ENCODE measurements at regions not wholly inside any gene's neighbourhood (a gene's known extent, or its start where the extent isn't known, plus 50 kb on each side); places are given as distances from the start of the nearest gene placed in this dataset.
"Not testable (repeated sequence)": the region's sequence is repeated elsewhere in the genome, so short reads cannot be mapped to it uniquely, and the experiment has no call there.

DNA sequence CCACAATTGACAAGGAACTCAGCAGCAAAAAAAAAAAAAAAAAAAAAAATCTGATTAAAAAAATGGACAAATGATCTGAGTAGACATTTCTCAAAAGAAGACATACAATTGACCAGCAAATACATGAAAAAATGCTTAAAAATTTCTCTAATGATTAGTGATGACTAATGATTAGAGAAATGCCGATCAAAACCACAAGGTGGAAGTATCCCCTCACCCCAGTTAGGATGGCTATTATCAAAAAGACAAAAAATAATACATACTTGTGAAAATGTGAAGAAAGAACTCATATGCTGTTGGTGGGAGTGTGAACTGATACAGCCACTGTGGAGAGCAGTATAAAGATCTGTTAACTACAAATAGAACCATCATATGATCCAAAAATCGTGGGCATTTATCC lies 245.3 kb downstream of the OSTF1 start:
- no peaks in the 10 kb centered on the region for H3K4me1 ChIP-seq (ENCODE audit: insufficient read depth)
- H3K79me2 ChIP-seq = no peaks in the 10 kb centered on the region
- no peaks in the 10 kb centered on the region for H3K36me3 ChIP-seq (replicated peaks; ENCODE audit: insufficient read depth, low read depth)
- no peaks in the 10 kb centered on the region for H3K27me3 ChIP-seq
- no peak overlapping the region for H3K4me2 ChIP-seq
- H3K9me2 ChIP-seq (replicated peaks; ENCODE audit: insufficient read depth) = no peaks in the 10 kb centered on the region
- no peak overlapping the region for H3K27ac ChIP-seq
- no peaks in the 10 kb centered on the region for H4K20me1 ChIP-seq (ENCODE audit: insufficient read depth, poor library complexity, severe bottlenecking)
- 82% methylated on average over 2 of the region's 2 CpGs for WGBS (ENCODE audit: low lambda C conversion rate, missing lambda C conversion rate)
- no peaks in the 10 kb centered on the region for H3K9me3 ChIP-seq (ENCODE audit: low read depth)
- no peak overlapping the region for H3K4me3 ChIP-seq
- TF ChIP-seq EZH2phosphoT487 (IDR thresholded peaks at IDR 0.05; ENCODE audit: low read depth, severe bottlenecking, unreplicated experiment) (no peak), EZH2 (IDR thresholded peaks at IDR 0.05; ENCODE audit: borderline replicate concordance) (no peak)
- TF ChIP-seq, protein P1, sequence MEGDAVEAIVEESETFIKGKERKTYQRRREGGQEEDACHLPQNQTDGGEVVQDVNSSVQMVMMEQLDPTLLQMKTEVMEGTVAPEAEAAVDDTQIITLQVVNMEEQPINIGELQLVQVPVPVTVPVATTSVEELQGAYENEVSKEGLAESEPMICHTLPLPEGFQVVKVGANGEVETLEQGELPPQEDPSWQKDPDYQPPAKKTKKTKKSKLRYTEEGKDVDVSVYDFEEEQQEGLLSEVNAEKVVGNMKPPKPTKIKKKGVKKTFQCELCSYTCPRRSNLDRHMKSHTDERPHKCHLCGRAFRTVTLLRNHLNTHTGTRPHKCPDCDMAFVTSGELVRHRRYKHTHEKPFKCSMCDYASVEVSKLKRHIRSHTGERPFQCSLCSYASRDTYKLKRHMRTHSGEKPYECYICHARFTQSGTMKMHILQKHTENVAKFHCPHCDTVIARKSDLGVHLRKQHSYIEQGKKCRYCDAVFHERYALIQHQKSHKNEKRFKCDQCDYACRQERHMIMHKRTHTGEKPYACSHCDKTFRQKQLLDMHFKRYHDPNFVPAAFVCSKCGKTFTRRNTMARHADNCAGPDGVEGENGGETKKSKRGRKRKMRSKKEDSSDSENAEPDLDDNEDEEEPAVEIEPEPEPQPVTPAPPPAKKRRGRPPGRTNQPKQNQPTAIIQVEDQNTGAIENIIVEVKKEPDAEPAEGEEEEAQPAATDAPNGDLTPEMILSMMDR (IDR thresholded peaks at IDR 0.05; ENCODE audit: poor library complexity) = peak; percentile 29
- no peak for DNase-seq (ENCODE audit: low spot score)
- no peak overlapping the region for H2AFZ ChIP-seq

DNA sequence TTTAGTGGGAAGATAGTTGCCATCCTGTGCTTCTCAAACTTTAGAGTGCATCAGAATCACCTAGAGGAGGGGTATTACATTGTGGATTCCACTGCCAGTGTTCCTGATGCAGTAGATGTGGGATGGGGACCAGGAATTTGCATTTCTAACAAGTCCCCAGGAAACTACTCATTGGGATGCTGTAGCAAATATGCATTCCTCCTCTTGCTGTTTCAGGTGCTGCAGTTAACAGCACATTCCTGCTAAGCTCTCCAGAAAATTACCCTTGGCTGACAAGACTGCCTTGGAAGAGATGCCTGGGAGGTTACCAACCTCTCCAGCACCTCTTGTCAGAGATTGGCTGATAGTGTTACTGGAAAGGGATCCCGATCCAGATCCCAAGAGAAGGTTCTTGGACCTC lies 270.5 kb downstream of the OSTF1 start:
- Histone ChIP-seq H3K4me1 (ENCODE audit: insufficient read depth) (no peaks in the 10 kb centered on the region), H3K27me3 (no peaks in the 10 kb centered on the region), H4K20me1 (ENCODE audit: insufficient read depth, poor library complexity, severe bottlenecking) (no peaks in the 10 kb centered on the region), H3K27ac (no peak overlapping the region), H3K9me2 (replicated peaks; ENCODE audit: insufficient read depth) (no peaks in the 10 kb centered on the region), H2AFZ (no peak overlapping the region), H3K4me3 (no peak overlapping the region), H3K9me3 (ENCODE audit: low read depth) (no peaks in the 10 kb centered on the region), H3K4me2 (no peak overlapping the region), H3K79me2 (no peaks in the 10 kb centered on the region), H3K36me3 (replicated peaks; ENCODE audit: insufficient read depth, low read depth) (no peaks in the 10 kb centered on the region)
- no peak for DNase-seq (ENCODE audit: low spot score)
- TF ChIP-seq, protein P1 (IDR thresholded peaks at IDR 0.05; ENCODE audit: poor library complexity) = no peak
- TF ChIP-seq EZH2phosphoT487 (IDR thresholded peaks at IDR 0.05; ENCODE audit: low read depth, severe bottlenecking, unreplicated experiment) = no peak
- TF ChIP-seq EZH2 (IDR thresholded peaks at IDR 0.05; ENCODE audit: borderline replicate concordance) = no peak
- WGBS (ENCODE audit: low lambda C conversion rate, missing lambda C conversion rate) = 95% methylated on average over 1 of the region's 1 CpG

DNA sequence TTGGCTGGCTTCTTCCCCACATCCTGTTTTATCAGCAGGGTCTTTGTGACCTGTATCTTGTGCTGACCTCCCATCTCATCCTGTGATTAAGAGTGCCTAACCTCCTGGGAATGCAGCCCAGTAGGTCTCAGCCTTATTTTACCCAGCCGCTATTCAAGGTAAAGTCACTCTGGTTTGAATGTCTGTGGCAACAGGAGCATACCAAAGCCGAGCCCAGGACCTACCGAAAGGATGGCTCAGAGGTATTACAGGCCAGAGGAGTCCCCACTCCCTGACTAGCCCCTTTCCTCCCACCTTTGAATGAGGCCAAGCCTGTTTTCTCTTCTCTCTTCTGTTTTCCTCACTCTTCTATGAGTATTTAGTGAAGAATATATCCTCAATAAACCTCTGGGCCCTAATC lies 271.3 kb downstream of the OSTF1 start:
- Histone ChIP-seq H3K27ac (no peak overlapping the region), H4K20me1 (ENCODE audit: insufficient read depth, poor library complexity, severe bottlenecking) (no peaks in the 10 kb centered on the region), H3K9me2 (replicated peaks; ENCODE audit: insufficient read depth) (no peaks in the 10 kb centered on the region), H3K36me3 (replicated peaks; ENCODE audit: insufficient read depth, low read depth) (no peaks in the 10 kb centered on the region), H3K79me2 (no peaks in the 10 kb centered on the region), H3K27me3 (no peaks in the 10 kb centered on the region), H3K9me3 (ENCODE audit: low read depth) (no peaks in the 10 kb centered on the region), H3K4me3 (no peak overlapping the region), H2AFZ (no peak overlapping the region), H3K4me2 (no peak overlapping the region), H3K4me1 (ENCODE audit: insufficient read depth) (no peaks in the 10 kb centered on the region)
- no peak for DNase-seq (ENCODE audit: low spot score)
- 79% methylated on average over 3 of the region's 3 CpGs for WGBS (ENCODE audit: low lambda C conversion rate, missing lambda C conversion rate)
- TF ChIP-seq EZH2phosphoT487 (IDR thresholded peaks at IDR 0.05; ENCODE audit: low read depth, severe bottlenecking, unreplicated experiment) (no peak), EZH2 (IDR thresholded peaks at IDR 0.05; ENCODE audit: borderline replicate concordance) (no peak)
- TF ChIP-seq, protein P1 (IDR thresholded peaks at IDR 0.05; ENCODE audit: poor library complexity) = no peak

DNA sequence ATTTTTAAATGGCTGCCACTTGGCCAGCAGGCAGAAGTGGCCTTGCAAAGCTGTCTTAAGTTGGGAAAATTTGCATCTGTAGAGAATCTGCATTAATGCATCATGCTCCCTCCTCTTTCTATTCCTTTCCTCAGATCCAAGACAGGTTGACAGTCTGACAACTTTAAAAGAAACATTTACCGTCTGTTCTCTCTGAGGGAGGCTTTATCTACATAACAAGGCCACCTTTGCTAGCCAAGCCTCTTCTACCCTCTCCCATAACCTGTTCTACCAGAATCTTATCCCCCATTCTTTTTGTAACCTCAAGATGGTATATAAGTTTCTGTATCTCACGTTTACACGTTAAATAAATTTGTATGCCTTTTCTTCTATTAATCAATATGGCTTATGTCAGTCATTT lies 271.9 kb downstream of the OSTF1 start:
- no peak overlapping the region for H3K27ac ChIP-seq
- TF ChIP-seq EZH2phosphoT487 (IDR thresholded peaks at IDR 0.05; ENCODE audit: low read depth, severe bottlenecking, unreplicated experiment) (no peak), EZH2 (IDR thresholded peaks at IDR 0.05; ENCODE audit: borderline replicate concordance) (no peak)
- TF ChIP-seq, protein P1 (IDR thresholded peaks at IDR 0.05; ENCODE audit: poor library complexity) = no peak
- WGBS (ENCODE audit: low lambda C conversion rate, missing lambda C conversion rate) = 77% methylated on average over 3 of the region's 3 CpGs
- H3K9me3 ChIP-seq (ENCODE audit: low read depth) = no peaks in the 10 kb centered on the region
- H3K4me1 ChIP-seq (ENCODE audit: insufficient read depth) = no peaks in the 10 kb centered on the region
- no peak overlapping the region for H3K4me3 ChIP-seq
- H3K27me3 ChIP-seq = no peaks in the 10 kb centered on the region
- no peaks in the 10 kb centered on the region for H3K79me2 ChIP-seq
- DNase-seq (ENCODE audit: low spot score) = no peak
- H3K4me2 ChIP-seq = no peak overlapping the region
- no peaks in the 10 kb centered on the region for H3K36me3 ChIP-seq (replicated peaks; ENCODE audit: insufficient read depth, low read depth)
- H2AFZ ChIP-seq = no peak overlapping the region
- no peaks in the 10 kb centered on the region for H4K20me1 ChIP-seq (ENCODE audit: insufficient read depth, poor library complexity, severe bottlenecking)
- H3K9me2 ChIP-seq (replicated peaks; ENCODE audit: insufficient read depth) = no peaks in the 10 kb centered on the region

DNA sequence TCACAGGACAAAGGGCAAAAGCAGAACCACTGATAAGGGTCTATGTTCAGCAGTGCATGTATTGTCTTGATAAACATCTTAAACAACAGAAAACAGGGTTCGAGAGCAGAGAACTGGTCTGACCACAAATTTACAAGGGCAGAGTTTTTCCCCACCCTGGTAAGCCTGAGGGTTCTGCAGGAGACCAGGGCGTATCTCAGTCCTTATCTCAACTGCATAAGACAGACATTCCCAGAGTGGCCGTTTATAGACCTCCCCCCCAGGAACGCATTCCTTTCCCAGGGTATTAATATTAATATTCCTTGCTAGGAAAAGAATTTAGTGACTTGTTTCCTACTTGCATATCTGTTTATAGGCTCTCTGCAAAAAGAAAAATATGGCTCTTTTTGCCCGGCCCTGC lies 274.1 kb downstream of the OSTF1 start:
- not testable (repeated sequence) for H3K4me1 ChIP-seq (ENCODE audit: insufficient read depth); H3K27ac ChIP-seq; DNase-seq (ENCODE audit: low spot score); H3K79me2 ChIP-seq; H3K4me3 ChIP-seq; H3K36me3 ChIP-seq (replicated peaks; ENCODE audit: insufficient read depth, low read depth); H3K9me3 ChIP-seq (ENCODE audit: low read depth); H4K20me1 ChIP-seq (ENCODE audit: insufficient read depth, poor library complexity, severe bottlenecking); H2AFZ ChIP-seq; H3K9me2 ChIP-seq (replicated peaks; ENCODE audit: insufficient read depth); H3K4me2 ChIP-seq; H3K27me3 ChIP-seq
- WGBS (ENCODE audit: low lambda C conversion rate, missing lambda C conversion rate) = 83% methylated on average over 5 of the region's 5 CpGs

Data from hepatocyte (in vitro differentiated cells).